Posterior vena cava (tissue), 2 donors: ENCODE measurements at regions not wholly inside any gene's neighbourhood (a gene's known extent, or its start where the extent isn't known, plus 50 kb on each side); places are given as distances from the start of the nearest gene placed in this dataset.

Source experiments
- DNase-seq: peaks from one replicate; pipeline ENCODE4 v3.0.0-alpha.2; 2020; ENCODE audit warnings: low spot score
- intact Hi-C, 2 donors: fragments of 100-400 bp; cut with DNase I; formaldehyde crosslinking; loops; one replicate each; pipeline versions ENCODE4 v1.14.1 to v1.14.2; 2022 to 2023
- donor health status: DM: yes; HTN: yes; CAD: no.
- donor health status: DM: yes; HTN: yes; CAD: no.

GRCh38 chr18:51848702-51849101 is 491.3 kb upstream of the DCC start:
- DNase-seq: no peak
- intact Hi-C loops: no loop called here

- intact Hi-C loops: no loop called here
- no peak for DNase-seq
These were observed 487.3 kb upstream of the DCC start for GRCh38 chr18:51852681-51853080.

- DNase-seq: no peak
- intact Hi-C loops: no loop called here
These were observed 482.0 kb upstream of the DCC start for GRCh38 chr18:51857989-51858388.

GRCh38 chr18:51861046-51861445 is 479.0 kb upstream of the DCC start:
- DNase-seq: no peak
- intact Hi-C loops: no loop called here

GRCh38 chr18:51862051-51862715 is 477.8 kb upstream of the DCC start:
- intact Hi-C loops: no loop called here
- DNase-seq: no peak

GRCh38 chr18:51864219-51864965 is 475.6 kb upstream of the DCC start:
- intact Hi-C loops: no loop called here
- no peak for DNase-seq

- DNase-seq: no peak
- intact Hi-C loops: no loop called here
These were observed 474.5 kb upstream of the DCC start for GRCh38 chr18:51865538-51865937.

- DNase-seq: no peak
- intact Hi-C loops: no loop called here
These were observed 472.2 kb upstream of the DCC start for GRCh38 chr18:51867767-51868166.

- no peak for DNase-seq
- intact Hi-C loops: no loop called here
These were observed 461.3 kb upstream of the DCC start for GRCh38 chr18:51878724-51879123.

GRCh38 chr18:51879329-51879728 is 460.7 kb upstream of the DCC start:
- intact Hi-C loops: no loop called here
- no peak for DNase-seq

- intact Hi-C loops: no loop called here
- no peak for DNase-seq
These were observed 458.6 kb upstream of the DCC start for GRCh38 chr18:51881394-51881793.

- DNase-seq: peak; percentile 32
- intact Hi-C loops: no loop called here
These were observed 456.0 kb upstream of the DCC start for GRCh38 chr18:51884039-51884438.

GRCh38 chr18:51890762-51891161 is 449.2 kb upstream of the DCC start:
- DNase-seq: no peak
- intact Hi-C loops: no loop called here

- intact Hi-C loops: no loop called here
- DNase-seq: no peak
These were observed 448.1 kb upstream of the DCC start for GRCh38 chr18:51891876-51892275.

GRCh38 chr18:51897884-51898283 is 442.1 kb upstream of the DCC start:
- DNase-seq: no peak
- intact Hi-C loops: no loop called here

GRCh38 chr18:51907687-51908597 is 432.1 kb upstream of the DCC start:
- DNase-seq: no peak
- intact Hi-C loops: no loop called here

GRCh38 chr18:51908598-51908944 is 431.4 kb upstream of the DCC start:
- DNase-seq: no peak
- intact Hi-C loops: no loop called here

GRCh38 chr18:51911584-51911983 is 428.4 kb upstream of the DCC start:
- intact Hi-C loops: no loop called here

GRCh38 chr18:51912381-51912780 is 427.6 kb upstream of the DCC start:
- no peak for DNase-seq
- intact Hi-C loops: no loop called here

More at GRCh38 chr18:51911584-51911983, 428.4 kb upstream of the DCC start:
- DNase-seq: no peak

- DNase-seq: no peak
- intact Hi-C loops: loop anchor here in 1 of 2 donors (5.0 kb wide), 1 partner anchor 1758 kb away; no protein-coding TSS in a partner anchor
These were observed 424.8 kb upstream of the DCC start for GRCh38 chr18:51915176-51915575.
